T-helper 1 cell (primary cell): ENCODE measurements at regions not wholly inside any gene's neighbourhood (a gene's known extent, or its start where the extent isn't known, plus 50 kb on each side); places are given as distances from the start of the nearest gene placed in this dataset.

Source experiments
- DNase-seq, 5 donors: peaks; one replicate each; pipeline ENCODE4 v3.0.0-alpha.2; 2012 to 2020

DNA sequence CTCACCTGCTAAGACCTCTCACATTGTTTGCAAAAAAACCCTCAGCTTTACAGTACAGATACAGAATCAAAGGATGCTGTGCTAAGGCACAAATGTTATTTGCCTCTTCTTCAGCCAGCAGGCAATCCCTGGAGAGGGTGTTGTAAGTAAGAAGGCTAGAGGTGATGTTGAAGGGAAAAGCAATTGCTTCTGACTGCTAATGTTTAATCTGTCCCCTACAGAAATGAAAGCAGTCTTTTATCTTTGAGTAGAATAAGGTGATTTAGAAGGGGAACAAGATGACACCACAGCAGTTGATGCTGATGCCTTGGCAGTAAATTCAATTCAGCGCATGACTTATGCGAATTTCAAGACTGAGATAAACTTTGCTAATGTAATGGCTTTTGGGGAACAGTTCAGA lies 1064.8 kb upstream of the IGFBP7 start:
- no peak for DNase-seq

DNA sequence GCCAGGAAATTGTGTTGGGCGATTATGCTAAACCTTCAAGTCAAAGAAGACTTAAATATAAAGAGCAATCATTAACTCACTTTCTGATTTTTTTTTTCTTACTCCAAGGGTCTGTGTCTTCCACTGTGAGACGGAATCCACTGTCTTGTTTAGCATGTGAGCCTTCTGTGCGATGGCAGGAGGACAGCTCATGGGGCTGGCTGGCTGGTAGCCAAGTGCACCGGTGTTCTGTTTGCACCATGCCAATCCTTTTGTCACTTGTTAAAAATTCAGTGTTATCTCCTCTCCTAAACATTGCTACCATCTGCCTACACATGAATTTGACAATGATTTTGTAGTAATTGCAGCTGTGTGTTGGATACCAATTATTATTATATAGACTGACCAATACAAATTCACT lies 1056.3 kb upstream of the IGFBP7 start:
- DNase-seq, result no peak

DNA sequence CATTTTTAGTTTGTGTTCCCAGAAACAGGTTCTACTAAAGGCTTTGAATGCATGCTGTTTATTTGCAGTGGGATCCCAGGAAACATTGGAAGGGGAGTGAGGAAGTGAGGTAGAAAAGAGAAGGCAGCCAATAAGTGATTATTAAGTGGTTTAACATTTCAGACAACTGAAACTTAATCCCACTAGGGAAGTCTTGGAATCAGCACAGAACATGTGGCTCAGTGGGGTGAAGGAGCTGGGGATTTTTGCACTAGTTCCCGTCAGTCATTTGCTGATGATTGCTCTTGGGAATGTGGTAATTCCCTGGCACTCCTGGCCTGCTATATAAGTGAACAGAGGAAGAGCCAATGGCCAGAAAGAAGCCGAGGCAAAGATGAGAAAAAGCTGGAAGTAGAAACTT lies 1053.0 kb upstream of the IGFBP7 start:
- DNase-seq, result no peak

DNA sequence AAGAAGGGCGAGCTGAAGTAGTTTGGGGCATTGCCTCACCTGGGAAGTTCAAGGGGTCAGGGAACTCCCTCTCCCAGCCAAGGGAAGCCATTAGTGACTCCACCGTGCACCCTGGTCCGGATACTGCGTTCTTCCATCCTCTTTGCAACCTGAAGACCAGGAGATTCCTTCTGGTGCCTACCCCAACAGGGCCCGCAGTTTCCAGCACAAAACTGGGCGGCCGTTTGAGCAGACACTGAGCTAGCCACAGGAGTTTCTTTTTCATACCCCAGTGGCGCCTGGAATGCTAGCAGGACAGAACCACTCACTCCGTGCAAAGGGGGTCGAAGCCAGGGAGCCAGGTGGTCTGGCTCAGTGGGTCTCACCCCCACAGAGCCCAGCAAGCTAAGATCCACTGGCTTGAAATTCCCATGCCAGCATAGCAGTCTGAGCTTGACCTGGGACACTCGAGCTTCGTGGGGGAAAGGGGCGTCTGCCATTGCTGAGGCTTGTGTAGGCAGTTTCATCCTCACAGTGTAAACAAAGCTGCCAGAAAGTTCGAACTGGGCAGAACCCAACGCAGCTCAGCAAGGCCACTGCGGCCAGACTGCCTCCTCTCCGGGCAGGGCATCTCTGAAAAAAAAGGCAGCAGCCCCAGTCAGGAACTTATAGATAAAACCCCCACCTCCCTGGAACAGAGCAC lies 1039.4 kb upstream of the IGFBP7 start:
- peak in 1 of 5 donors; percentile 8 for DNase-seq

DNA sequence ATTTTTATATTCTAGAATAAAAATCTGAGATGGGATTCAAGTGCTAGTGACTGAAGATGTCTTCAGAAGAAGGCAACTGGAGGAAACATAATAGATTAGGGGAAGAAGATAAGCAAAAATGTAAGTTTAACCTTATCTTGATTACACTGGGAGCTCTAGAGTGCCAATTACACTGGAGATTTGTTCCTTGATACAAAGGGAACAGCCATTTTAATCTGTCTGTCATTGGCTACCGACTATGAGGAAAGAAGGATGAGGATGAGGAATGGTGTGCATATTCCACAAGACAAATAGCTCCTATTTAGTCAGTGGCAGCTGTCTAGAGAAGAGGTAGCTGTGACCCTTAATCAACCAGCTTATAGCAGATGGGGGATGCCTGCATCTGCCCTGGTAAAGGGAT lies 1034.5 kb upstream of the IGFBP7 start:
- no peak for DNase-seq

DNA sequence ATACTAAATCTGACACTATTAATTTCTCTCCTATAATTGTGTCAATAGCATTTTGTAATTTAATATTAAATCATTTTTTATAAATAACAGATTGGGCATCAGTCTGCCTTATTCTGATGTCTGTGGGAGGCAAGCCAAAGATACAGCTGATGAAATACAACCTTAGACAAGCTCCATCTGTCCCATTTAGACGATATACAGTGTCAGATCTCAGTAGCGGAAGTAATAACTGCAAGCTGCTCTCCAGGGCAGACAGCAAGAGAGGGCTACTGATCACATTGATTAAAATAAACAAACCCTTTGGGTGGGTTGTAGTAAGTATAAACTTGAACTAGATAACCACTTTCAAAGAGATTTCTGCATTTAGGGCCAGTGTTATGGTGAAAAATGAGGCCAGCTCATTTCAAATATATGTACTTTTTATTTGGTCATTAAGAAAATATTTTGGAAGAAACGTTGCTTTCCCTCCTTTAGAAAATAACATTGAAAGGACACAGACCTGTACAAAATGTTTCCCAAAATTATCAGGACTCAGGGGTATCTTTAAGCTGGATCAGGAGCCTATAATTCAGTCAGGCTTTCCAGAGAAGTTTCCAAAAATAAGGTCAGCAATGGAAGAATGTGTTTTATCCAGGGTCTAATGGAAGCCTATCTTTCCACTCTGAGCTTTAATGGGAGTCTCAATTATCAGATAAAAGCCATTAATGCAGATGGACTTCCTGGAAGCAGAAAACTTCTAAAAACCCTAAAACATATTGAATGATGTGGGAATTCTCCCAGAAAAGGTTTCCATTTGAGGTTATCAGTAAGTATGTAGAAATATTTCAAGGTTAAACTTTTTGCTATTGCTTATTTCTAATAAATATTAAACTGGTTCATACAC lies 1028.8 kb upstream of the IGFBP7 start:
- DNase-seq, result no peak

DNA sequence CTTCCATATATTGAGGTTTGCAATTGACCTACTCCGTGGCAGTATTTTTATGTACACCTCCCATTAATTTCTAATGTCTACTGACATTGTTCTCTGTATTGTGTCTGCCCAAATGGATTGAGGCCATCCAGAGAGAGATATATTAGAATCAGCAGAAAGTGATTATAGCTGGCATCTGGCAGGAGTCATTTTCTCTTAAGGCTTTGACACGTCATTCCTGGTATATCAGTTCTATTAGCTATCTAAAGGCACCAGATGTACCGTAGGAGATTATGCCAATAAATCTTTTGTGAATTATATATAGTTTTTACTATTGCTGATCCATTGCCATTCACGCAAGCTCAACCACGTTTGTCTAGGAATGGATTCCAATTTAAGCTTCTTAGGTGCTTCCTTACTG lies 1026.4 kb upstream of the IGFBP7 start:
- no peak for DNase-seq

DNA sequence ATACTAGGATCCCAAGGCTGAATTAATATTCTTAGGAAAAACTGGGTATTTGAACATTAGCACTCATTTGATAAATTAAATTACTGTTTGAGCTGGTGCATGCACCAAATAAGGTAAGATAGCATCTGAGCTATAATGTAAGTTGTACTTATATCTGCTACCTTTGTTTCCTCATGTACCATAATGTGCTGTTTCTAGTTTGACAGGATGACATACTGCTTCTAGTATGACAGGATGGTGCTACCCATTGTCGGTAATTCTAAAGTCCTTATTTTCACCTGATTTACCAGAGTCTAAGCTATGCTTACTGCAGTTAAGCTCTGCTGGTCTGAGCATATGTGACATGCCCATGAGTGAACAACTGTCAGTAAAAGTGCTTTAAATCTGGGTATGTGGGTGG lies 1017.5 kb upstream of the IGFBP7 start:
- DNase-seq, result no peak

DNA sequence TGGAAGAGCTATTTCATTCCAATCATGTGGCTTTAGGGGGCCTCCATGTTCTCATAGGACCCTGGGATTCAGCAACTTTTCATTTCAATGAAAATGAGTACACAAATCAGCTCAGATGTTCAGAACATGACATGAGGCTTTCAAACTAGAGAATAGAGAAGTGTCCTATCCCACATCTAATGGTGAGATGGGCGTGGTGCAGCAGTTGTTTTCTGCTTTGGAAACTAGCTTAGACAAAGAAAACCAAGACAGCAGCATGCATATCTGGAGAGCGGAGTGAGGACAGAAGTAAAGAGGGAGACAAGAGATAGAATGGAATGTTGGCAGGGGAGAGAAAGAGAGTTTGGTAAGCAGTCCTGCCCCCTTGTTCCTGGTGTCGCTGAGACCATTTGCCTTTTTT lies 1009.1 kb upstream of the IGFBP7 start:
- no peak for DNase-seq

DNA sequence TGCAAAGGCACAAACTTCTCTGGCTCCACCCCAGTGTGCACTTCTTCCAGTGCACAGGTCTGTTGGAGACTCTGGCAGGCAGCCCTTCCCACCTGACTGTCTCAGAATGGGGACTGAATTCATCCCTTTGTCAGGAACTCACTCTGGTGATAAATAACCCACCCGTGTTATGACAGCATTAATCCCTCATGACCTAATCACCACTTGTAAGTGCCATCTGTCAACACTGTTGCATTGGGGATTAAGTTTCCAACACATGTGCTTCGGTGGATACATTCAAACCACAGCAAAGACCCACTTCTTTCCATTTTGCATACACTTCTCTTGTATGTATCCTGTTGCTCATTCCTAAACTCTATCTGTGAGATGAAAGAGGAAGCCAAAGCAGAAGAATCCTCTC lies 1002.9 kb upstream of the IGFBP7 start:
- DNase-seq, result no peak

DNA sequence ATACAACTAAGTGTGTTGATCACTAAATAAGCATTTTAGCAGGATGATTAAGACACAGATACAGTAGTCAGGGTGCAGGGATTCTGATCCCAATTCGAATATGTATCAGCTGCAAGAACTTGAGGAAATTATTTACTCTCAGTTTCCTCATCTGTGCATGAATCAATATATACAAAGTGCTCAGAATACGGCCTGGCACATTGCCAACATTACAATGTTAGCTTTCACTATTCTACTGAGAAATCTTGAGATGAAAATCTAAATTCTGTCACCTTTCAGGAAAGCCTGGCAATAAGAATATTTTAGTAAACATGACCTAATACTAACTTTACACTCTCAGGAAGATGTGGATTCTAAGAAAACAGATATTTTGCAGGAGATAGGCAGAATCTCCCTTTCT lies 1001.6 kb upstream of the IGFBP7 start:
- no peak for DNase-seq

DNA sequence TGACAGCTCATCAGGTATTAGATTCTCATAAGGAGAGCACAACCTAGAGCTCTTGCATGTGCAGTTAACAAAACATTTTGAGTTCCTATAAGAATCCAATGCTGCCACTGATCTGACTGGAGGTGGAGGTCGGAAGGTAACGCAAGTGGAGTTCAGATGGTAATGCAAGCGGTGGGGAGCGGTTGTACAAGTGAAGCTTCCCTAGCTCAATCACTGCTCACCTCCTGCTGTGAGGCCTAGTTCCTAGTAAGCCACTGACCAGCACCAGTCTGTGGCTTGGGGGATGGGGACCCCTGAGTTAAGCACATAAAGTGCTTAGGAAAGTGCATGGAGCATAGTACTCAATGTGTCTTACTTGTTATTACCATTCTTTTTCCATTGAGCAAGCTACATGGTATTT lies 983.2 kb upstream of the IGFBP7 start:
- no peak for DNase-seq

DNA sequence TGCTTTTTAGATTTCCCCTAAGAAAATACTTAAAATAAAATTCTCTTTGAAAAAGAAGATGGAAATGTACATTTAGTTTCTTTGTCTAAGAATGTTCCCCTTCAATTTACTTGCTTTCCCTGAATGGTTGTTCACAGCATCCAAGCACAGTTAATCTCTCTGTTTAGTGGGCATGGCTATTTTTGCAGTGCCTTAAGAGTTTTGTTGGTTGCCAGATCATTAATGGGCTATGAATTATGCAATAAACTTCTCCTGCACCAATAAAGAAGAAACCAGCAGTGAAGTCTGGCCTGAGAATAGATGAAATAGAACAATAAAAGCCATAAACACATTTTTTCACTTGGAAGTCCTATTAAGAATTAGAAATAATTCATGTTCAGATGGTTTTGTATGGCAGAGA lies 980.4 kb upstream of the IGFBP7 start:
- DNase-seq, result no peak

DNA sequence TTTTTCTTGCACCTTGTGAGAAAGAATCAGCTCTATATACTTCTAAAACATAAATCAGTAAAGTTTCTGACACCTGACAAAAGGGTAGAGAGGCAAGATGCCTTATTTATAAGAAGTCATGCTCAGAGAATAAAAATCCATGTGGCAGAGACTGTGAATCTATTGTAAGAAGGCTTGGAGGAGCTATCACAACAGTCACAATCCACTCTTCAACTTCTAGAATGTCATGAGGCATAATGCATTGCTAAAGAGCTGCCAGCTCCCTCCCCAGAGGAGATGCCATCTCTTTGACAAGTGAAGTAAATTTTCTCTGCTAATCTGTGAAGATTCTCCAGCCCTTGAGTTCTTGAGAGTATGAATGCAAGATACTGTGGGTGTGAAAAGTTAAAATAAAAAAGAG lies 971.2 kb upstream of the IGFBP7 start:
- no peak for DNase-seq

DNA sequence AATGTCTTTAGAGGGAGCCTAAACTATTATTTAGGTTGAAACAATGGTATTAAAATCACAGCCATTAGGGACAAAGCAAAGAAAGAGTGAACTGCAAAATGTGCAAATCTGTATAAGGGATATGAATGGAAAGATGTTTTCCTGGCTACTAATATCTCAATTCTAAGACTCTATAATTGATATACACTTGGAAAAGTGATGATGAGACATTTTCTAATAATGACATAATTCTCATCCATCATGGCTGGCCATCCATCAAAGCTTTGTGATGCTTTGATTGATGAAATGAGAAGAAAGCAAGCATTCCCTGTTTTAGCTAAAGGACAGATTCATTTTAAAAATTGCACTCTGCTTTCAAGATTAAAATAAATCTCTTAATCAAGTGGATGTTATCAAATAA lies 965.5 kb upstream of the IGFBP7 start:
- DNase-seq, result no peak

DNA sequence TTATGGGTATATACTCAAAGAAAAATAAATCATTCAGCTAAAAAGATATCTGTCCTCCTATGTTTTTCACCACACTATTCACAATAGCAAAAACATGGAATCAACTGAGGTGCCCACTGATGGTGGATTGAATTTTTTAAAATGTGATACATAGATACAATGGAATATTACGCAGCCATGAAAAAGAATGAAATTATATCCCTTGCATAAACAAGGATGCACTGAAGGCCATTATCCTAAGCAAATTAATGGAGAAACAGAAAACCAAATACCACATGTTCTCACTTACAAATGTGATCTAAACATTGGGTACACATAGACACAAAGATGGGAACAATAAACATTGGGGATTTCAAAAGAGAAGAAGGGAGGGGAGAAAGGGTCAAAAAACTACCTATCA lies 964.2 kb upstream of the IGFBP7 start:
- DNase-seq, result no peak

DNA sequence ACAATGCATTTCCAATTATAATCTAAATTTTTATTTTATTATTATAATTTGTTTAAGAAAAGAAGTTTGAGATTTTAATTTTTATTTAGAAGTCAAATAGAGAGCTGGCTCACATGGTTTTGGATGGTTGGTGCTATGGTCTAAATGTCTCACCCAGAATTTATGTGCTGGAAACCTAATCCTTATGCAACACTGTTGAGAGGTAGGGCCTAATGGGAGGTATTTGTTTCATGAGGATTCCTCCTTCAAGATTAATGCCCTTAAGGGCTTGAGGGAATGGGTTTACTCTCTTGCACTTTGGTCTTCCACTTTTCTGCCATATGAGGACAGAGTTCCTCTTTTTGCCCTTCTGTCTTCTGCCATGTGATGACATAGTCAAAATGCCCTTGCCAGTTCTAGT lies 960.5 kb upstream of the IGFBP7 start:
- DNase-seq, result no peak

DNA sequence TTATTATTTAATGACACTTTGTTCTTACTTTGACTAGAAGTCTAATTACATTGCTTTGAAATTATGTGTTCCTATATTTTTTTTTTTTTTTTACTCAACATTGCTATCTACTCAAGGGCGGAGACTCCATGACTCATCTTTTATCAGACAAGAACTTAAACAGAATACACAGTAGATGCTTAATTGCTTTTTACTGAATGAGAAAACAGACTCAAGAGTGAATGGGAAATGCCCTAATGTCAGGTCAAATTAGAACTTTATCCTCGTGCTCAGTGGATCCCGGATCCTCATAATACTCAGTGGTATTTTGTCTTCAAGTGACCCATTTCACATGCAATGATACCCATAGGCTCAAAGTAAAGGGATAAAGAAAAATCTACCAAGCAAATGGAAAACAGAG lies 954.5 kb upstream of the IGFBP7 start:
- DNase-seq, result no peak

DNA sequence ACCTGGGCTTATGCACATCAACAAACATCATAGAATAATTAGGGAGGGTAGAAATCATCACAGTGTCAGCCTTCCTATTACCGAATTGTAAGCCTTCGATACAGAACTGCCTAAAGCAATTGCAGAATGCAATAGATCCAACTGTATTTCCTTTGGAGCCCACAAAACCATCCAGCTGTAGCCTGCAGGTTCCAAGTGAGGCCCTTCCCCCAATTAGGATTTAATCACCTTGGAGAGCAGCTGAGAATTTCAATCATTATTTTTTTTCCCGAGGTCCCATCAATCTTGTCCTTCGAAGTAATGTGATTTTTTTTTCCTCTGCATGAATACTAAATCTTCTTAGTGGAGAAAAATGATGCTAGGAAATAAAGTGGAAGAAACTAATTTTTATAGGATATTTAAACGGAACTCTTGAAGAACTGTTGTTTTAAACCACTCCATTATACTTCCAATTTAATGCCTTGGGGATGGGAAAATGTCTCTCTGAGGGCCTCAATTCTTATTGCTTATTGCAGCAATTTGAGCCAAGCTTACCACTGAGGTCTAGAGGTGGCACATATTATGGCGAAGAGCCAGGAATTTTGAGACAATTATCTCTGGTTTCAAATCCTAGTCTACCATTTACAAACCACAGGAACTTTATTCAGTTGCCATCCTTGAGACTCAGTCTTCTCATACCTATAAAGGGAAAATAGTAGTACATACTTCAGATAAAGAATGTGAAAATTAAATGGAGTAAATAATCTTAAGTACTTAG lies 953.4 kb upstream of the IGFBP7 start:
- no peak for DNase-seq

DNA sequence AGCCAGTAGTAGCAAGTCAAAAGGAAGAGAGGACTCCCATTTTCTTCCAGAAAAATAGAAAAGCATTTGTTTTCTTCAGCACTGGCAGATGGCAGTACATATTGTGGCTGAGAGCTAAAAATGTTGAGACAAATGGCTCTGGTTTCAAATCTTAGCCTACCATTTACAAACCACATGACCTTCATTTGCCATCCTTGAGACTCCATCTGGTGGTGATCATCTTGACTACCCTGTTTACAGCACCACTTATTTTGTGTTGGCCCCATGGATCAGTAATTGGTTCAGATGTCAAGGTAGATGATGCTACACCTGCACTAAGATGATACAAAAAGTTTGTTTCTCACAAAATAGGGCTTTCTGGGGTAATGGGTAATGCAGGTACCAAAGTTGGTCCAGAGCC lies 951.8 kb upstream of the IGFBP7 start:
- no peak for DNase-seq

DNA sequence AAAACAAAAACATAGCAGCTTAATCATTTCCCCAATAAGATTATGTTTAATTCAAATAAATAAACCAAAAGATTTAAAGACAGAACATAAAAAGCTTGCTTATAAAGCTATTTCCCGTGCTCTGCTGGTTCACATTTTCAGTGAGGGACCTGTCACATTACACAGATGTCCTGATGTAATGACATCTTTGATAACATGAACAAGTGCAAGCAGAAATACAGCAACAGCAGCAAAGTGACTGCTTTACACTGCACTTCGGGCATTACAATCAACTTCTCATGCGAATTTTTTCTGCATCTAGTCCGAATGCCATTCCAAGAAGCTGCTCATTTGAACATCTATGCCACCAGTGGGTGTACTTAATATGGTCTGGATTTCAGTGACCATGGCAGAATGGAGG lies 940.3 kb upstream of the IGFBP7 start:
- DNase-seq, result no peak

DNA sequence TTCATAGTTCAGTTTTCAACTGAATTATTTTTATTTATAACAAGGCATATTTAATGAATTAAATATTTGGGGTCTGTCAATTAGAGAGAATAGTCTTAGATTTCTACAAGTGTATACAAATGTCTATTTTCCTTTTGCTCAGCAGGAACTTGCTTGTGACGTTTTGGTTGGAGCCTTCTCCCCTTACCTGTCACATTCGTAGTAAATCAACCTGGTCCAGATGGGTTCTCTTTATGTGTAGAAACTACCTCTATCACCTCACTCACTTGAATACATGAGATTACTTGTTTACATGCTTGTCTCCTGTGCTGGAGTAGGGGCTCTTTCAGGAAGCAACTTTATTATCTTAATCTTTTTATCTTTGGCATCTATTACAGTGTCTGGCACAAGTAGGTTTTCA lies 938.3 kb upstream of the IGFBP7 start:
- no peak for DNase-seq

DNA sequence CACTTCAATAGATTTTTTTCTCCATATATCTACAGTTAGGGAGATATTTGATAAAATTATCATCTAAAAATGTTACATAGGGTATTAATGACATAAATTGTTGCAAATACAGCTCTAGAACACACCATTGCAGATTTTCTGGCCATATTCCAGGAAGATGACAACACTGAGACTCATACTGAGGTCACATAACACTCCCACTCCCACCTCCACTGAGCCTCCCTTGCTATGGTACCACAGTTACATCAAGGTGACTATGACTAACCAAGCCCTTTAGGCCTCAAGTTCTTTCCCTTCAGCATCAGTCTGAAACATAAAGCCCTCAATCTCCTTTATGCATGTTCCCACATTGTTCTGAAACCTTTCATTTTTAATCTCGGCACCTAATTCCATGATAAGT lies 932.0 kb upstream of the IGFBP7 start:
- no peak for DNase-seq

DNA sequence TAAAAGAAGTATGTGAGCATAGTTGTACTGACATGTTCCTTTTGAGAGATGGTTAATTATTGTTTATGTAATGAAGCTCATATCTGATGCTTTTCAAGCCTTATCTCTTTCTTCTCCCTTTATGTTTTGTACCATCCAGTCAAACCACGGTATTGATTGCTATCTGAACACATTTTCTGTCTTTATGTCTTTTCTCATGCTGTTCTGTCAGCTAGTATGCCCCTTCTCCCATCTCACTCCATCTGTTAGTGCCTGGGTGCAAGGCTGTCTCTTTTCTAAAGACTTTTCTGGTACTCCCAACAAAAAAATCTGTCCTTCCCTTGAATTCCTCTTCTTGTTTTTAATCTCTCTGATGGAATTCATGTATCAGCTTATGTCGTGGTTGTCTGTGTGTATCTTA lies 883.8 kb upstream of the IGFBP7 start:
- DNase-seq, result no peak
